Peyer's patch (tissue), 4 donors: ENCODE measurements at regions not wholly inside any gene's neighbourhood (a gene's known extent, or its start where the extent isn't known, plus 50 kb on each side); places are given as distances from the start of the nearest gene placed in this dataset.

Experiments used
- POLR2A ChIP-seq, 2 donors: fragments of 450-650 bp; IDR thresholded peaks; one replicate each; pipeline ENCODE4 v1.5.1; 2017; ENCODE audit warnings: antibody characterized with exemption in 2 of 2, mild to moderate bottlenecking in 2 of 2, moderate library complexity in 2 of 2
- TF ChIP-seq, protein P1 (sequence below), 6 experiments: fragments of 450-650 bp in 4 of 6; fragments of 200-600 bp in 2 of 6; sonication (generic) in 1 of 6; IDR thresholded peaks; one replicate each; pipeline ENCODE4 v1.5.1; 2017 to 2019; ENCODE audit warnings: antibody characterized with exemption in 6 of 6, mild to moderate bottlenecking in 3 of 6, moderate library complexity in 1 of 6

DNA sequence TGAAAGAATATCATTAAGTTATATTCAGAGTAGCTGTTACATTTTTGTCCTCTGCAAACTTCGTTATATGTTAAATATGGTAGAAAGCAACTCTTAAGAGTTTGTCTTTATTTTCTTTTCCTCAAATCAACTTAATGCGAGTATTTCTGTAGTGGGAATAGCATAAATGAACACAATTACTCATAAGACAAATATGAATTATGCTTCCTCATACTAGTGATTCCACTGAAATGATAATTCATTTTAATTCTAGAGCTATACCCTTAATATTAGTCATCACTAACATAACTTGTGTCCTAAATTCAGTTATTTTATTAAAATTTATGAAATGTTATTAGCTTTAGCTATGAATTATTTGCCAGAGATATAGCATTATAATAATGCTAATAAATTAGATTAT is 820.6 kb upstream of the KCND2 start:
- TF ChIP-seq, protein P1, sequence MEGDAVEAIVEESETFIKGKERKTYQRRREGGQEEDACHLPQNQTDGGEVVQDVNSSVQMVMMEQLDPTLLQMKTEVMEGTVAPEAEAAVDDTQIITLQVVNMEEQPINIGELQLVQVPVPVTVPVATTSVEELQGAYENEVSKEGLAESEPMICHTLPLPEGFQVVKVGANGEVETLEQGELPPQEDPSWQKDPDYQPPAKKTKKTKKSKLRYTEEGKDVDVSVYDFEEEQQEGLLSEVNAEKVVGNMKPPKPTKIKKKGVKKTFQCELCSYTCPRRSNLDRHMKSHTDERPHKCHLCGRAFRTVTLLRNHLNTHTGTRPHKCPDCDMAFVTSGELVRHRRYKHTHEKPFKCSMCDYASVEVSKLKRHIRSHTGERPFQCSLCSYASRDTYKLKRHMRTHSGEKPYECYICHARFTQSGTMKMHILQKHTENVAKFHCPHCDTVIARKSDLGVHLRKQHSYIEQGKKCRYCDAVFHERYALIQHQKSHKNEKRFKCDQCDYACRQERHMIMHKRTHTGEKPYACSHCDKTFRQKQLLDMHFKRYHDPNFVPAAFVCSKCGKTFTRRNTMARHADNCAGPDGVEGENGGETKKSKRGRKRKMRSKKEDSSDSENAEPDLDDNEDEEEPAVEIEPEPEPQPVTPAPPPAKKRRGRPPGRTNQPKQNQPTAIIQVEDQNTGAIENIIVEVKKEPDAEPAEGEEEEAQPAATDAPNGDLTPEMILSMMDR (IDR thresholded peaks at IDR 0.05) = no peak
- no peak for TF ChIP-seq POLR2A (IDR thresholded peaks at IDR 0.05)
